SK-N-SH (cell line): ENCODE measurements at regions not wholly inside any gene's neighbourhood (a gene's known extent, or its start where the extent isn't known, plus 50 kb on each side); places are given as distances from the start of the nearest gene placed in this dataset.

ENCODE experiments used
- CTCF ChIA-PET: fragments of 300-600, 350-600 bp; formaldehyde crosslinking; extraction: SDS; loops from one replicate; lab custom pipeline; 2021; lab: Yijun Ruan, JAX
- POLR2A ChIA-PET: fragments of 350-600 bp; sonication (Branson Sonifier 250); formaldehyde crosslinking; extraction: SDS; loops from one replicate; lab custom pipeline; 2020; ENCODE audit warnings: antibody characterized with exemption, inconsistent platforms; lab: Yijun Ruan, JAX
- DNase-seq: peaks from one replicate; pipeline ENCODE4 v3.0.0; 2012
- H2AFZ ChIP-seq: fragments of 200-600 bp; sonication (generic); 2 replicates; pipeline ENCODE4 v1.8.1; 2016; ENCODE audit warnings: antibody characterized with exemption, mild to moderate bottlenecking, low read depth
- H3F3A ChIP-seq: fragments of 200-600 bp; sonication (generic); replicated peaks from 2 replicates; pipeline ENCODE3; 2016; ENCODE audit warnings: antibody characterized with exemption, mild to moderate bottlenecking; ENCODE audit not compliant: insufficient read depth
- H3K27ac ChIP-seq, 2 experiments: fragments of 200-500 bp in 1 of 2; fragments of 200-600 bp in 1 of 2; sonication (Bioruptor generic) in 1 of 2; sonication (generic), shearing (Covaris generic) in 1 of 2; 2 replicates each; pipeline versions ENCODE4 v1.5.1 to v1.6.1; 2014 to 2016; ENCODE audit warnings: low read depth in 2 of 2, inconsistent platforms in 1 of 2, low read length in 1 of 2, mild to moderate bottlenecking in 1 of 2, mixed read lengths in 1 of 2
- H3K27me3 ChIP-seq: fragments of 200-600 bp; sonication (generic), shearing (Covaris generic); 2 replicates; pipeline ENCODE4 v1.6.1; 2016; ENCODE audit warnings: mixed run types; ENCODE audit not compliant: insufficient read depth
- H3K36me3 ChIP-seq, 2 experiments: fragments of 200-500 bp in 1 of 2; fragments of 200-600 bp in 1 of 2; sonication (Bioruptor generic) in 1 of 2; sonication (generic) in 1 of 2; replicated peaks in 1 of 2; 2 replicates each; pipeline versions ENCODE3 to v1.5.1; 2014 to 2016; ENCODE audit warnings: low read length in 1 of 2, mild to moderate bottlenecking in 1 of 2; ENCODE audit not compliant: insufficient read depth in 2 of 2, control insufficient read depth in 1 of 2
- H3K4me1 ChIP-seq, 2 experiments: fragments of 200-500 bp in 1 of 2; fragments of 200-600 bp in 1 of 2; sonication (Bioruptor generic) in 1 of 2; sonication (generic), shearing (Covaris generic) in 1 of 2; 2 replicates each; pipeline versions ENCODE4 v1.5.1 to v1.6.1; 2014 to 2016; ENCODE audit warnings: low read depth in 1 of 2, low read length in 1 of 2, mixed run types in 1 of 2; ENCODE audit not compliant: insufficient read depth in 2 of 2, control insufficient read depth in 1 of 2
- H3K4me2 ChIP-seq: fragments of 200-600 bp; sonication (generic), shearing (Covaris generic); 2 replicates; pipeline ENCODE4 v1.6.1; 2017; ENCODE audit warnings: mixed run types
- H3K4me3 ChIP-seq, 2 experiments: fragments of 200-500 bp in 1 of 2; fragments of 200-600 bp in 1 of 2; sonication (Bioruptor generic) in 1 of 2; sonication (generic), shearing (Covaris generic) in 1 of 2; 2 replicates each; pipeline versions ENCODE4 v1.5.1 to v1.8.1; 2014 to 2016; ENCODE audit warnings: low read depth in 2 of 2, inconsistent platforms in 1 of 2, low read length in 1 of 2, mild to moderate bottlenecking in 1 of 2, mixed read lengths in 1 of 2, moderate library complexity in 1 of 2
- H3K79me2 ChIP-seq: fragments of 200-600 bp; sonication (generic); 2 replicates; pipeline ENCODE4 v1.8.1; 2017; ENCODE audit warnings: mild to moderate bottlenecking; ENCODE audit not compliant: insufficient read depth
- H3K9ac ChIP-seq: fragments of 200-600 bp; sonication (generic); 2 replicates; pipeline ENCODE4 v1.6.1; 2017; ENCODE audit warnings: mixed run types
- H3K9me2 ChIP-seq: fragments of 200-600 bp; sonication (generic); 2 replicates; pipeline ENCODE4 v1.6.1; 2017; ENCODE audit warnings: mixed run types
- H3K9me3 ChIP-seq: fragments of 200-600 bp; sonication (generic); 2 replicates; pipeline ENCODE4 v1.6.1; 2017; ENCODE audit warnings: mixed run types, mild to moderate bottlenecking, moderate library complexity
- H4K20me1 ChIP-seq: fragments of 200-600 bp; sonication (generic); 2 replicates; pipeline ENCODE4 v1.6.1; 2017; ENCODE audit warnings: mild to moderate bottlenecking, mixed run types; ENCODE audit not compliant: insufficient read depth
- CHD2 ChIP-seq: fragments of 150-350 bp; IDR thresholded peaks from 2 replicates; pipeline ENCODE4 v1.6.1; 2018; ENCODE audit warnings: low read length; ENCODE audit not compliant: partially characterized antibody
- GABPA ChIP-seq: IDR thresholded peaks from 2 replicates; pipeline ENCODE4 v1.4.0; 2012; ENCODE audit warnings: low read depth, mild to moderate bottlenecking
- GATA2 ChIP-seq: sonication (generic); formaldehyde crosslinking; IDR thresholded peaks from 2 replicates; pipeline ENCODE4 v1.5.0; 2020; ENCODE audit warnings: mild to moderate bottlenecking, missing genetic modification reagents
- MXI1 ChIP-seq: IDR thresholded peaks from 2 replicates; pipeline ENCODE4 v1.6.1; 2012; ENCODE audit warnings: mild to moderate bottlenecking, low read depth, low read length, improper control_type of control experiment
- POLR2AphosphoS5 ChIP-seq: IDR thresholded peaks from 2 replicates; pipeline ENCODE4 v1.6.1; 2012; ENCODE audit warnings: low read depth, low read length
- RAD21 ChIP-seq: IDR thresholded peaks from 2 replicates; pipeline ENCODE4 v1.6.1; 2012; ENCODE audit warnings: mild to moderate bottlenecking, low read length
- RCOR1 ChIP-seq: fragments of 150-350 bp; IDR thresholded peaks from 2 replicates; pipeline ENCODE4 v1.6.1; 2017; ENCODE audit warnings: antibody characterized with exemption, low read length
- RXRA ChIP-seq: IDR thresholded peaks from 2 replicates; pipeline ENCODE4 v1.4.0; 2012; ENCODE audit warnings: low read depth, mild to moderate bottlenecking, borderline replicate concordance
- SIN3A ChIP-seq: IDR thresholded peaks from 2 replicates; pipeline ENCODE4 v1.6.1; 2012; ENCODE audit warnings: low read depth, mild to moderate bottlenecking, low read length, moderate library complexity, borderline replicate concordance
- SMC3 ChIP-seq: IDR thresholded peaks from 2 replicates; pipeline ENCODE4 v1.6.1; 2012; ENCODE audit warnings: low read depth, low read length, improper control_type of control experiment
- TAF1 ChIP-seq: IDR thresholded peaks from 2 replicates; pipeline ENCODE4 v1.6.1; 2012; ENCODE audit warnings: low read depth, mild to moderate bottlenecking, low read length, moderate library complexity, borderline replicate concordance
- TCF12 ChIP-seq: IDR thresholded peaks from 2 replicates; pipeline ENCODE4 v1.4.0; 2012
- TEAD4 ChIP-seq: IDR thresholded peaks from 2 replicates; pipeline ENCODE4 v1.4.0; 2012; ENCODE audit warnings: mild to moderate bottlenecking, borderline replicate concordance; ENCODE audit not compliant: insufficient read depth
- YY1 ChIP-seq: IDR thresholded peaks from 2 replicates; pipeline ENCODE4 v1.4.0; 2012; ENCODE audit warnings: low read depth, mild to moderate bottlenecking
- WGBS: methylation state at CpG from one replicate; pipeline ENCODE4 v1.1.6; 2017; ENCODE audit warnings: low lambda C conversion rate; 5-methylcytosine and 5-hydroxymethylcytosine counted together
- TF ChIP-seq, protein P1 (sequence below): IDR thresholded peaks from 2 replicates; pipeline ENCODE4 v1.4.0; 2012; ENCODE audit warnings: low read depth
- TF ChIP-seq, protein P2 (sequence below): fragments of 150-350 bp; IDR thresholded peaks from 2 replicates; pipeline ENCODE4 v1.6.1; 2016; ENCODE audit warnings: mild to moderate bottlenecking, low read depth, low read length
- TF ChIP-seq, protein P3 (sequence below): IDR thresholded peaks from 2 replicates; pipeline ENCODE4 v1.4.0; 2012; ENCODE audit warnings: low read depth, borderline replicate concordance
- TF ChIP-seq, protein P4 (sequence below): IDR thresholded peaks from 2 replicates; pipeline ENCODE4 v1.6.1; 2012; ENCODE audit warnings: mild to moderate bottlenecking, low read depth, low read length, moderate library complexity

DNA sequence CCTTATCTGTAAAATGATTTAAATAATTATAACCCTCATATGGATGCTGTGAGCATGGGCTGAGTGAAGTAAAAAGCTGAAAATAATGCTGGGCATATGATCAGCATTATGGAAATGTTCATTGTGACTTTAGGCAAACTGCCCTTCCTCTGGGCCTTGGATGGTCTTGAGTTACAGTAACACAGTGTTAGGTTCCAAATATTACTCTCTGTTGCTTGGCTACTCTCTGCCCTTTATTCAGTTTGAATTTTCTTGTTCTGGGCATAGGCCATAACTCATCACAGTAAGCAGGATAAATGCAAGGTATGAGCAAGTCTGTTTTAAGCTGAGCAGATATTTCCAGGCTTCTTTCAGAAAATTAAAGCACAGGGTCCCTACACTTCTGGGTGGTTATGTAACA lies 868.0 kb downstream of the KCNMA1 start:
- H3K27me3 ChIP-seq = no peaks in the 10 kb centered on the region
- ChIA-PET POLR2A (no interaction called here), CTCF (no interaction called here)
- H2AFZ ChIP-seq = no peak overlapping the region
- peaks cover 0 to 2% of the 10 kb centered on the region in 2 experiments; a peak in 1 of 4 replicates for H3K4me1 ChIP-seq
- H4K20me1 ChIP-seq = no peaks in the 10 kb centered on the region
- no peak for DNase-seq
- no peak overlapping the region for H3K27ac ChIP-seq
- no peak overlapping the region for H3K9ac ChIP-seq
- H3K4me2 ChIP-seq = no peak overlapping the region
- no peak overlapping the region for H3K4me3 ChIP-seq
- no peaks in the 10 kb centered on the region for H3K36me3 ChIP-seq
- H3K9me3 ChIP-seq = no peaks in the 10 kb centered on the region
- H3K79me2 ChIP-seq = no peaks in the 10 kb centered on the region
- H3F3A ChIP-seq = no peaks in the 10 kb centered on the region
- no peaks in the 10 kb centered on the region for H3K9me2 ChIP-seq
- TF ChIP-seq MXI1 (no peak), CHD2 (no peak), TEAD4 (no peak), RXRA (no peak)
- TF ChIP-seq, protein P1, sequence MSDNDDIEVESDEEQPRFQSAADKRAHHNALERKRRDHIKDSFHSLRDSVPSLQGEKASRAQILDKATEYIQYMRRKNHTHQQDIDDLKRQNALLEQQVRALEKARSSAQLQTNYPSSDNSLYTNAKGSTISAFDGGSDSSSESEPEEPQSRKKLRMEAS = no peak
- TF ChIP-seq, protein P2, sequence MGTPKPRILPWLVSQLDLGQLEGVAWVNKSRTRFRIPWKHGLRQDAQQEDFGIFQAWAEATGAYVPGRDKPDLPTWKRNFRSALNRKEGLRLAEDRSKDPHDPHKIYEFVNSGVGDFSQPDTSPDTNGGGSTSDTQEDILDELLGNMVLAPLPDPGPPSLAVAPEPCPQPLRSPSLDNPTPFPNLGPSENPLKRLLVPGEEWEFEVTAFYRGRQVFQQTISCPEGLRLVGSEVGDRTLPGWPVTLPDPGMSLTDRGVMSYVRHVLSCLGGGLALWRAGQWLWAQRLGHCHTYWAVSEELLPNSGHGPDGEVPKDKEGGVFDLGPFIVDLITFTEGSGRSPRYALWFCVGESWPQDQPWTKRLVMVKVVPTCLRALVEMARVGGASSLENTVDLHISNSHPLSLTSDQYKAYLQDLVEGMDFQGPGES = no peak

GRCh38 chr10:76769161-76769560 lies 868.4 kb downstream of the KCNMA1 start:
- ChIA-PET POLR2A (no interaction called here), CTCF (no interaction called here)
- DNase-seq = no peak
- no peaks in the 10 kb centered on the region for H3K36me3 ChIP-seq
- no peak overlapping the region for H3K9ac ChIP-seq
- H3K79me2 ChIP-seq = no peaks in the 10 kb centered on the region
- no peaks in the 10 kb centered on the region for H3K9me3 ChIP-seq
- no peak overlapping the region for H3K27ac ChIP-seq
- no peaks in the 10 kb centered on the region for H3K27me3 ChIP-seq
- no peaks in the 10 kb centered on the region for H3K9me2 ChIP-seq
- no peak for TF ChIP-seq TAF1
- TF ChIP-seq GABPA = no peak
- TF ChIP-seq TCF12 = no peak
- TF ChIP-seq GATA2 = no peak
- TF ChIP-seq CHD2 = no peak
- H3K4me3 ChIP-seq = no peak overlapping the region
- no peaks in the 10 kb centered on the region for H3F3A ChIP-seq
- peaks cover 0 to 2% of the 10 kb centered on the region in 2 experiments; a peak in 1 of 4 replicates for H3K4me1 ChIP-seq
- no peaks in the 10 kb centered on the region for H4K20me1 ChIP-seq
- no peak overlapping the region for H3K4me2 ChIP-seq
- H2AFZ ChIP-seq = no peak overlapping the region
- WGBS = 35% methylated on average over 2 of the region's 2 CpGs

DNA sequence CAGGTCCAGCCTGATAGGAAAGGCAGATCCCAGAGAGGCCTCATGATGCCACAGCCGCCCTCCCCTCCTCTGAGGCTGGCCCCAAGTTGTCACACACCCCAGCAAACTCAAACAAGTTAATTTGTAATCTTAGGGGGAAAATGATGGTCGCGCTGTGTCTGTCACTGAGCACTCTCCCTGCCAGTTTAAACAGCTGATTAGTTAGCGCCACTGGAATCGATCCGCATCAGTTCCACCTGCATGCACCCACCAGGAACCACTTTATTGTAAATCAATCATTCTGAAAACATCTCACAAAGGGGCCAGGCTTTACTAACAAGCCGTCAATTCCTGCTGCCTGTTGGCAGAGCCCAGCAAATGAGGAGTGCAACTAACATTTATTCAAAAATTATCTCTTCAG lies 870.9 kb downstream of the KCNMA1 start:
- H3K79me2 ChIP-seq = no peaks in the 10 kb centered on the region
- no peak for DNase-seq
- no peak overlapping the region for H3K27ac ChIP-seq
- TF ChIP-seq TEAD4 (no peak), RCOR1 (no peak), POLR2AphosphoS5 (no peak), GABPA (no peak), YY1 (no peak), SIN3A (no peak), RAD21 (no peak), SMC3 (no peak)
- TF ChIP-seq, protein P3, sequence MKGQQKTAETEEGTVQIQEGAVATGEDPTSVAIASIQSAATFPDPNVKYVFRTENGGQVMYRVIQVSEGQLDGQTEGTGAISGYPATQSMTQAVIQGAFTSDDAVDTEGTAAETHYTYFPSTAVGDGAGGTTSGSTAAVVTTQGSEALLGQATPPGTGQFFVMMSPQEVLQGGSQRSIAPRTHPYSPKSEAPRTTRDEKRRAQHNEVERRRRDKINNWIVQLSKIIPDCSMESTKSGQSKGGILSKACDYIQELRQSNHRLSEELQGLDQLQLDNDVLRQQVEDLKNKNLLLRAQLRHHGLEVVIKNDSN = no peak
- TF ChIP-seq, protein P1 = no peak
- TF ChIP-seq, protein P4, sequence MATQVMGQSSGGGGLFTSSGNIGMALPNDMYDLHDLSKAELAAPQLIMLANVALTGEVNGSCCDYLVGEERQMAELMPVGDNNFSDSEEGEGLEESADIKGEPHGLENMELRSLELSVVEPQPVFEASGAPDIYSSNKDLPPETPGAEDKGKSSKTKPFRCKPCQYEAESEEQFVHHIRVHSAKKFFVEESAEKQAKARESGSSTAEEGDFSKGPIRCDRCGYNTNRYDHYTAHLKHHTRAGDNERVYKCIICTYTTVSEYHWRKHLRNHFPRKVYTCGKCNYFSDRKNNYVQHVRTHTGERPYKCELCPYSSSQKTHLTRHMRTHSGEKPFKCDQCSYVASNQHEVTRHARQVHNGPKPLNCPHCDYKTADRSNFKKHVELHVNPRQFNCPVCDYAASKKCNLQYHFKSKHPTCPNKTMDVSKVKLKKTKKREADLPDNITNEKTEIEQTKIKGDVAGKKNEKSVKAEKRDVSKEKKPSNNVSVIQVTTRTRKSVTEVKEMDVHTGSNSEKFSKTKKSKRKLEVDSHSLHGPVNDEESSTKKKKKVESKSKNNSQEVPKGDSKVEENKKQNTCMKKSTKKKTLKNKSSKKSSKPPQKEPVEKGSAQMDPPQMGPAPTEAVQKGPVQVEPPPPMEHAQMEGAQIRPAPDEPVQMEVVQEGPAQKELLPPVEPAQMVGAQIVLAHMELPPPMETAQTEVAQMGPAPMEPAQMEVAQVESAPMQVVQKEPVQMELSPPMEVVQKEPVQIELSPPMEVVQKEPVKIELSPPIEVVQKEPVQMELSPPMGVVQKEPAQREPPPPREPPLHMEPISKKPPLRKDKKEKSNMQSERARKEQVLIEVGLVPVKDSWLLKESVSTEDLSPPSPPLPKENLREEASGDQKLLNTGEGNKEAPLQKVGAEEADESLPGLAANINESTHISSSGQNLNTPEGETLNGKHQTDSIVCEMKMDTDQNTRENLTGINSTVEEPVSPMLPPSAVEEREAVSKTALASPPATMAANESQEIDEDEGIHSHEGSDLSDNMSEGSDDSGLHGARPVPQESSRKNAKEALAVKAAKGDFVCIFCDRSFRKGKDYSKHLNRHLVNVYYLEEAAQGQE = no peak

More for the DNA sequence above, 870.9 kb downstream of the KCNMA1 start:
- H3K4me1 ChIP-seq = peaks cover 0 to 2% of the 10 kb centered on the region in 2 experiments; a peak in 1 of 4 replicates
- no peaks in the 10 kb centered on the region for H3K9me2 ChIP-seq
- H3K4me3 ChIP-seq = no peak overlapping the region
- CTCF ChIA-PET = no interaction called here
- no peak overlapping the region for H2AFZ ChIP-seq
- H4K20me1 ChIP-seq = no peaks in the 10 kb centered on the region
- H3K4me2 ChIP-seq = no peak overlapping the region
- H3K27me3 ChIP-seq = no peaks in the 10 kb centered on the region
- H3K9ac ChIP-seq = no peak overlapping the region
- H3K9me3 ChIP-seq = no peaks in the 10 kb centered on the region
- POLR2A ChIA-PET = no interaction called here
- no peaks in the 10 kb centered on the region for H3F3A ChIP-seq
- WGBS = 73% methylated on average over 6 of the region's 7 CpGs
- no peaks in the 10 kb centered on the region for H3K36me3 ChIP-seq
